SK-N-SH (cell line): ENCODE measurements at regions not wholly inside any gene's neighbourhood (a gene's known extent, or its start where the extent isn't known, plus 50 kb on each side); places are given as distances from the start of the nearest gene placed in this dataset.

Experiments
- CHD2 ChIP-seq: fragments of 150-350 bp; IDR thresholded peaks from 2 replicates; pipeline ENCODE4 v1.6.1; 2018; ENCODE audit warnings: low read length; ENCODE audit not compliant: partially characterized antibody
- USF1 ChIP-seq: IDR thresholded peaks from 2 replicates; pipeline ENCODE4 v1.4.0; 2012; ENCODE audit warnings: low read depth, borderline replicate concordance

- TF ChIP-seq USF1 (no peak), CHD2 (no peak)
Observed at GRCh38 chr1:73176902-73177301, 894.6 kb upstream of the NEGR1 start.
